NCI-H526 treated with DMSO at 0.1 percent for 48 hours (cell line): ENCODE measurements at regions not wholly inside any gene's neighbourhood (a gene's known extent, or its start where the extent isn't known, plus 50 kb on each side); places are given as distances from the start of the nearest gene placed in this dataset.

Experiments used
- DNase-seq: peaks from one replicate; lab custom pipeline; 2025; lab: John Stamatoyannopoulos, UW

GRCh38 chr6:54440549-54440948 lies 132.3 kb downstream of the TINAG start:
- no peak for DNase-seq

DNA sequence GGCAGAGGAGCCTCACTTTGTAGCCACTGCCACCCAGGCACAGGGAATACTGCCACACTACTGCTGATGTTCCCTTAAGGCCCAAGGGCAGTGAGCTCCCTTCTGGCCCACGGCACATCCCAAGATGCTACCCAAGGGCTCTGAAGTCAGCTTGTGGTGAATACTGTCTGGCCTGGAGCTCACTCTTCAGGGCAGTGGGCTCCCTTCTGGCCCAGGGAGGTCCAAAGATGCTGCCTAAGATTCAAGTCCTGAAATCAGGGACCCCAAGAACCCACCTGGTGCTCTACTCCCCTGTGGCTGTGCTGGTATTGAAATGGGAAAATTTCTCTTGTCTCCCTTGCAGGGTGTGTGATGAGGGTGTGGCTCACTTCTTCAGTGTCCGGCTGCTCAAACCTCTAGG lies 132.8 kb downstream of the TINAG start:
- no peak for DNase-seq

DNA sequence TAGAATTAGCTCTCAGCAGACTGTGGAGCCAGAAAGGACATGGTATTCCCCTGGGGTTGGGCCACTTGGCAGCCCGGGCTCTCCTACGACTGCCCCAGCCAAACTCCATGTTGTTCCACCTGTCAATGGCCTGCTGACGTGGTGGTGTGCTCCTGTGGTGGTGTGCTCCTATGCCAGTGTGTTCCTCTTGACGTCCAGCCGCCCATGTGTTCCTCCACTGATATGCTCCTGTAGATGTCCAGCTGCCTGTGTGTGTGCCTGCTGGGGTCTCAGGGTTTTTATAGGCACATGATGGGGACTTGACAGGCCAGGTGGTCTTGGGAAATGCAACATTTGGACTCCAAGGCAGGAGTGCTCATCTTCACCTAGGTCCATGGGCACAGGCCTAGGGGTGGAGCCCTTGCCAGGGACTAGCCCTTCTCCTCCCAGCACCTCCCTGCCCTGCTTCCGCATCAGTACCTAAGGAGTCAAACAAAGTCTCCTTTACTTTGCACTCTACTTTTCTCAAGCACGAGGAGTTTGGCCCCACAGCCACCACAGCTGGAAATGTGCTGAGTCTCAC lies 133.5 kb downstream of the TINAG start:
- no peak for DNase-seq

- DNase-seq: no peak
Measured at GRCh38 chr6:54445207-54445606, 137.0 kb downstream of the TINAG start.

DNA sequence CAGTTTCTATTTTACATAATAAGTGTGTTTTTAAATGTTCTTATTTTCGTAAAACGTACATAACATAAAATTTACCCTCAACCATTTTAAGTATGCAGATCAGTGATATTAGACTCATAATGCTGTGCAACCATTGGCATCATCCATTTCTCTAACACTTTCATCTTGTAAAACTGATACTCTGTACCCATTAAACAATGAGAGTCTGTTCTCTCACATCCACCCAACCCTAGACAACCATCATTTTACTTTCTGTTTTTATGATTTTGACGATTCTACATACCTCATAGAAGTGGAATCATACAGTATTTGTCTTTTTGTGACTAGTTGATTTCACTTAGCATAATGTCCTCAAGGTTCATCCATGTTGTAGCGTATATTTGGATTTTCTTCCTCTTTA lies 140.4 kb downstream of the TINAG start:
- DNase-seq: no peak

GRCh38 chr6:54451516-54451915 lies 143.3 kb downstream of the TINAG start:
- DNase-seq: no peak

DNA sequence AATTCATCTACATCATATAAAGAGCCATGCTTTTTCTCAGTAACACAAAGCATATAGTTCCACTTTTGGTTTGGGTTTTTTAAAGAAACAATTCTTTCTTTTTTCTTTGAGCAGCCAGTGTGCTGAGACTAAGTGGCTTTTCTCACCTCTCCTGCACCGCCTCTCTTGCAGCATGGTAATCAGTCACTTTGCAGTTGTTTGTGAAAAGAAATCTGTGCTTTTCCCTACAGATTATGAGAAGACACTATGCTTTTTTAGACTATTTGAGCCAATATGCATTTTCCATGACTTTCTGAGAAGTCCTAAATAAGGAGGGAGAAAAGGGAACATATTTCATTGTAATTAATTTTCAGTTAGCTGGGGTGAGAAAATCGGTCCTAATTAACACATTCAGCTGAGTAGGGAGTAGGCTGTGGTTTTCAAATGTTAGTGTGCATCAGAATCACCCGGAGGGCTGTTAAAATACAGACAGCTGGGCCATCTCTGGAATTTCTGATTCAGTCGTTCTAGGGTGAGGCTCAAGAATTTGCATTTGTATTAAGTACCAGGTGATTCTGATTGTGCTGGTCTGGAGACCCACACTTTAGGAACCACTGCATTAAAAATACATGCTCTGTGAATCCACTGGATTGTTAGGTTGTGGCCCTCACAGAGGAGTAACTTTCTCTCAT lies 155.2 kb downstream of the TINAG start:
- DNase-seq: peak; percentile 8

DNA sequence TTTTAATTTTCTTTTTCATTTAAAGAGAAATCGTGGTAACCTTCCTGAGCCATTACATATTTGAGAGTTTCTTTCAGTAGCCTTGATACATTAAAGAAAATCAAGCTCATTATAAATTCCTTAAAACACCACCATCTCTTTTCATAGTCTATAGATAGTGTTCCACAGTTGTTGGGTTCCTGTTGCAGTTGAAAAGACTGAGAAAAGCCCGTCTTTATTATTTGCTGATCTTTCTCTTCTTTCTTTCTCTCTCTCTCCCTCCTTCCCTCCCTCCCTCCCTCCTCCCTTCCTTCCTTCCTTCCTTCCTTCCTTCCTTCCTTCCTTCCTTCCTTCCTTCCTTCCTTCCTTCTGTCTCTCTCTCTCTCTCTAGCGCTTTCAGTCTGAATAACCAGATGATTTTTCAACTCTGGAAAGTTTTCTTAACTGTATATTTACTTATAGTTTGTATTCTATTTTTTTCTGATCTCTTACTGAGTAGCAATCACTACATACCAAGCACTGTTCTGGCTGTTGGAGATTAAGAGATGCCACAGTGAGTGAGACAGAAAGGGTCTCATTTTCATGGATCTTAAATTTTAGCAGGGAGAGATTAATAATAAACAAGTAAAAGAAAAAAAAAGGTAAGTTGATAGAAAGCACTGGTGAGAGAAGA lies 157.5 kb downstream of the TINAG start:
- no peak for DNase-seq

- DNase-seq: no peak
Measured at GRCh38 chr6:54467384-54467783, 159.1 kb downstream of the TINAG start.

DNA sequence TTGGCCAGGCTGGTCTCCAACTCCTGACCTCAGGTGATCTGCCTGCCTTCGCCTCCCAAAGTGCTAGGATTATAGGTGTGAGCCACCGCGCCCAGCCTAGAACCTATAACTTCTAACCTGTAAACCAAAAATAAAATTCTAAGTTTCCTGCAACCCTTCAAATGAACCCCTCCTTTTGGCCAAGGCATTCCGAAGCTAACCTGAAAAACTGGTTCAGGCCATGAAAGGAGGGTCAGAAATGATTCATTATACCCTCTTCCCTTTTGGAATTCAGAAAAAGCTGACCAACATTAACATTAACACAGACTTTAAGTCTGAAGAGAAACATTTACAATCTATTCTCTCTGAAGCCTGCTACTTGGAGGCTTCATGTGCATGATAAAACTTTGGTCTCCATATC lies 165.1 kb downstream of the TINAG start:
- no peak for DNase-seq

GRCh38 chr6:54474898-54475297 lies 166.7 kb downstream of the TINAG start:
- peak; percentile 17 for DNase-seq

DNA sequence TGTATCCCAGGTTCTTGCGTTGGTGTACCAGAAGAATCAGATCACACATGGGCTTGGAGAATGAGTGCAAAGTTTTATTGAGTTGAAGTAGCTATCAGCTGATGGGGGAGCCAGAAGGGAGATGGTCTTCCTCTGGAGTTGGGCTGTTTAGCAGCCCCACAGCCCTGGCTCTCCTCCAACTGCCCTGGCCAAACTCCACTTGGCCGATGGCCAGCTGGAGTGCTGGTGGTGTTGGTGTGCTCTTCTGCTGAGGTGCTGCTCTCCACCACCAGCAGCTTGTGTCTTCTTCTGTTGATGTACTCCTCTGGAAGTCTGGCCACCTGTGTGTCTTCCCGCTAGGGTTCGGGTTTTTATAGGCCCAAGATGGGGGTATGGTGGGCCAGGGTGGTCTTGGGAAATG lies 172.8 kb downstream of the TINAG start:
- DNase-seq: no peak

DNA sequence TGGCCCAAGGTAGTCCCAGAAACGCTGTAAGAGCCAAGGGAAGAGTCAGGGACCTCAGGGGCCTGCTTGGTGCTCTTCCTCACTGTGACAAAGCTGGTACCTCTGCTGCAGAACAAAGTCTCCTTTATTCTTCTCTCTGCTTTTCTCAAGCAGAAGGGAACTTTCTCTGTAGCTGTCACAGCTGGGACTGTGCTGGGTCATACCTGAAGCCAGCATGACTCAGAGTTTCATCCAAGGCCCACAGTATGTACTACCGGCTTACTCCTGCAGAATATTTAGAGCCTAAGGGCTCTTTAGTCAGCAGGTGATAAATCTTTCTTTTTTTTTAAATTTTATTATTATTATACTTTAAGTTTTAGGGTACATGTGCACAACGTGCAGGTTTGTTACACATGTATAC lies 183.2 kb downstream of the TINAG start:
- DNase-seq: no peak

- no peak for DNase-seq
Measured at GRCh38 chr6:54493138-54493537, 184.9 kb downstream of the TINAG start.

- DNase-seq: no peak
Measured at GRCh38 chr6:54503144-54503543, 194.9 kb downstream of the TINAG start.

DNA sequence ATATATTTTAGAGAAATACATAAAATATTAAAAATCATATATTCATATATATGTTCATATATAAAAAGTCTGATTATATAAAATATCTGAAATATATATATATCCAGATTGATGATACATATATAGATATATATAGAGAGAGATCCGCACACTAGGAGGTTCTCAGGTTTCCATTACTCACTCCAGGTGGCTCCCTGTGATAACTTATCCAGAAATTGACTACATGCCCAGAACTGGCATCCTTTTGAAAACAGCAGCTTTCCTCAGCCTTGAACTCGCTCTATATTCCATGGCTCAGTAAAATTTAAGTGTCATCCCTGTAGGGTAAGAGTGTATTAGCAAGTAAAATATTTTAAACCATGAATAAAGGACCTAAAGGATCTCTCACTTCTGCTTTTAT lies 206.8 kb downstream of the TINAG start:
- DNase-seq: no peak

DNA sequence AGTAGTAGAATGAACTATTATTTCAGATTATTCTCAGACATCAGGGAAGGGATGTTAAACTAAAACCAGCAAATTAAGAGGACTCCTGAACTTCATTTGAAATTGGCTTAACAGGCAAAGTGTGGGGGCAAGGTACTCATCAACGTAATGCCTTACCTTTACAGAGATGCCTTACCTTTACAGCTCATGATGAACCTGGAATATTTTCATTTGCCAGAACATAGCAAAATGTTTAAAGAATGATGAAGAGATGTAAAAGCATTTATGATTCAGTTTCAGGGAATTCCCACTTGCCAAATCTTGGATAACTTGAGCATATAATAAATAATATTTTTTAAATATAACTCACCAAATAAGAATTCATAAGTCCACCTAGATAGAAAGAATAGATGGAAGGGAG lies 207.5 kb downstream of the TINAG start:
- no peak for DNase-seq

GRCh38 chr6:54516321-54516720 lies 208.1 kb downstream of the TINAG start:
- no peak for DNase-seq

- no peak for DNase-seq
Measured at GRCh38 chr6:54519161-54519560, 210.9 kb downstream of the TINAG start.

- DNase-seq: no peak
Measured at GRCh38 chr6:54525731-54526130, 217.5 kb downstream of the TINAG start.

DNA sequence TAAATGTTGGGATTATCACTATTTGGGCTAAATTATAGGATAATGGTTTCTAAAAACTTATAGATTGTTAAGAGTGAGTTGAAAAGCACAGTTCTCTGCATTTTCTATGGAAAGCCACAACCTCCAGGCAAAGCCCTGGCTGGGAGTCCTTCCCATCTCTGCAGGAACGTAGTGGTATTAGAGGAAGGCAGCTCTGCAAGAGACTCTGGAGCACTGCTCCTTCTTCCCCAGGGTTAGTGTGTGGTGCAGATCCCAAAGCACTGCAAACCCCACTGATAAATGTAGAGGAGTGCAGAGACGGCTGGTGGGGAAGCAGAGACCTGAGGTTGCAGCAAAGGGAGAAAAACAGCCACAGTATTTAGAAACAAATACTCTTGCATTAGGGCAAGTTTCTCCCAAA lies 225.3 kb downstream of the TINAG start:
- no peak for DNase-seq

GRCh38 chr6:54535568-54535967 lies 227.3 kb downstream of the TINAG start:
- no peak for DNase-seq

- no peak for DNase-seq
Measured at GRCh38 chr6:54541541-54541940, 233.3 kb downstream of the TINAG start.

DNA sequence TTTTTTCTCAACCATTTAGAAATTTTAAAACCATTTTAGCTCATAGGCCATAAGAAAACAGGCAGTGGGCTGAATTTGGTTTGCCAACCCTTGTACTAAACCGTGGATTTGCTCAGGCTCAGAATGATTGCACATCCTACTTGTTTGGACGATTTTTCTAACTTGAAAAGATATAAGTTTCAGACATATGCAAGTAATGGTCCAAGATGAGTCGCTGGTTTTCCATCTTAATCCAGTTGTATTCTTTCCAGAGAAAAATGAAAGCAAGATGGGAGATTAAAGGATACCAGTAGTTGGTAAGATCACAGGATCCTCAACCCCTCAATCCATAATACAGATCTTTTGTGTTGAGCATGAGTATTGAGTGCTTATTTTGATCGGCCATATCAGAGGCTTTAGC lies 250.9 kb downstream of the TINAG start:
- no peak for DNase-seq
